ENCODE measurements at regions not wholly inside any gene's neighbourhood (a gene's known extent, or its start where the extent isn't known, plus 50 kb on each side); places are given as distances from the start of the nearest gene placed in this dataset.

GRCh38 chr12:126718365-126718764, 1548.6 kb upstream of the TMEM132C start:
- no peak for TF ChIP-seq CTCF (IDR thresholded peaks at IDR 0.05)
- TF ChIP-seq POLR2A (IDR thresholded peaks at IDR 0.05): no peak
